ENCODE measurements at regions not wholly inside any gene's neighbourhood (a gene's known extent, or its start where the extent isn't known, plus 50 kb on each side); places are given as distances from the start of the nearest gene placed in this dataset.

GRCh38 chr2:2674831-2675230 is 343.8 kb upstream of the MYT1L start:
- Histone ChIP-seq H3K4me1 (ENCODE audit: control insufficient read depth, insufficient read depth, low read length) (no peaks in the 10 kb centered on the region; the same call in 1 of the 2 replicates), H3K27me3 (ENCODE audit: control insufficient read depth, insufficient read depth, low read length) (no peaks in the 10 kb centered on the region), H3K9me3 (ENCODE audit: control insufficient read depth, insufficient read depth, low read length) (no peaks in the 10 kb centered on the region), H3K36me3 (ENCODE audit: control insufficient read depth, insufficient read depth, low read length) (no peaks in the 10 kb centered on the region), H3K27ac (ENCODE audit: low read length) (no peak overlapping the region), H3K4me3 (ENCODE audit: low read length) (no peak overlapping the region)
- DNase-seq (ENCODE audit: low read depth, low spot score), result no peak
- no CpG with 5 or more reads among the region's 6 CpGs for WGBS (ENCODE audit: insufficient coverage, insufficient read length)

GRCh38 chr2:2673406-2673805 is 342.3 kb upstream of the MYT1L start:
- H3K27me3 ChIP-seq (ENCODE audit: control insufficient read depth, insufficient read depth, low read length), result no peaks in the 10 kb centered on the region
- no peaks in the 10 kb centered on the region; the same call in 1 of the 2 replicates for H3K4me1 ChIP-seq (ENCODE audit: control insufficient read depth, insufficient read depth, low read length)
- H3K36me3 ChIP-seq (ENCODE audit: control insufficient read depth, insufficient read depth, low read length), result no peaks in the 10 kb centered on the region
- no CpG with 5 or more reads among the region's 3 CpGs for WGBS (ENCODE audit: insufficient coverage, insufficient read length)
- H3K9me3 ChIP-seq (ENCODE audit: control insufficient read depth, insufficient read depth, low read length), result no peaks in the 10 kb centered on the region
- H3K27ac ChIP-seq (ENCODE audit: low read length), result no peak overlapping the region
- no peak overlapping the region for H3K4me3 ChIP-seq (ENCODE audit: low read length)
- DNase-seq (ENCODE audit: low read depth, low spot score), result no peak

- H3K27ac ChIP-seq (ENCODE audit: low read length), result no peak overlapping the region
- H3K4me3 ChIP-seq (ENCODE audit: low read length), result no peak overlapping the region
- no peaks in the 10 kb centered on the region for H3K9me3 ChIP-seq (ENCODE audit: control insufficient read depth, insufficient read depth, low read length)
- no peak for DNase-seq (ENCODE audit: low read depth, low spot score)
- H3K27me3 ChIP-seq (ENCODE audit: control insufficient read depth, insufficient read depth, low read length), result no peaks in the 10 kb centered on the region
- H3K4me1 ChIP-seq (ENCODE audit: control insufficient read depth, insufficient read depth, low read length), result no peaks in the 10 kb centered on the region; the same call in 1 of the 2 replicates
- H3K36me3 ChIP-seq (ENCODE audit: control insufficient read depth, insufficient read depth, low read length), result no peaks in the 10 kb centered on the region
- WGBS (ENCODE audit: insufficient coverage, insufficient read length), result no CpG with 5 or more reads among the region's 14 CpGs
Observed at GRCh38 chr2:2672249-2672648, 341.2 kb upstream of the MYT1L start.

GRCh38 chr2:2671826-2672225 is 340.8 kb upstream of the MYT1L start:
- no peaks in the 10 kb centered on the region; the same call in 1 of the 2 replicates for H3K4me1 ChIP-seq (ENCODE audit: control insufficient read depth, insufficient read depth, low read length)
- no peaks in the 10 kb centered on the region for H3K27me3 ChIP-seq (ENCODE audit: control insufficient read depth, insufficient read depth, low read length)
- no peaks in the 10 kb centered on the region for H3K36me3 ChIP-seq (ENCODE audit: control insufficient read depth, insufficient read depth, low read length)
- no peak overlapping the region for H3K4me3 ChIP-seq (ENCODE audit: low read length)
- H3K9me3 ChIP-seq (ENCODE audit: control insufficient read depth, insufficient read depth, low read length), result no peaks in the 10 kb centered on the region
- no CpG with 5 or more reads among the region's 6 CpGs for WGBS (ENCODE audit: insufficient coverage, insufficient read length)
- no peak overlapping the region for H3K27ac ChIP-seq (ENCODE audit: low read length)
- no peak for DNase-seq (ENCODE audit: low read depth, low spot score)

- Histone ChIP-seq H3K27ac (ENCODE audit: low read length) (no peak overlapping the region), H3K27me3 (ENCODE audit: control insufficient read depth, insufficient read depth, low read length) (no peaks in the 10 kb centered on the region), H3K4me1 (ENCODE audit: control insufficient read depth, insufficient read depth, low read length) (no peaks in the 10 kb centered on the region; the same call in 1 of the 2 replicates), H3K4me3 (ENCODE audit: low read length) (no peak overlapping the region), H3K9me3 (ENCODE audit: control insufficient read depth, insufficient read depth, low read length) (no peaks in the 10 kb centered on the region), H3K36me3 (ENCODE audit: control insufficient read depth, insufficient read depth, low read length) (no peaks in the 10 kb centered on the region)
- no peak for DNase-seq (ENCODE audit: low read depth, low spot score)
- no CpG with 5 or more reads among the region's 16 CpGs for WGBS (ENCODE audit: insufficient coverage, insufficient read length)
Observed at GRCh38 chr2:2669316-2669715, 338.2 kb upstream of the MYT1L start.

- Histone ChIP-seq H3K4me3 (ENCODE audit: low read length) (no peak overlapping the region), H3K4me1 (ENCODE audit: control insufficient read depth, insufficient read depth, low read length) (no peaks in the 10 kb centered on the region; the same call in 1 of the 2 replicates), H3K9me3 (ENCODE audit: control insufficient read depth, insufficient read depth, low read length) (no peaks in the 10 kb centered on the region), H3K27me3 (ENCODE audit: control insufficient read depth, insufficient read depth, low read length) (no peaks in the 10 kb centered on the region), H3K27ac (ENCODE audit: low read length) (no peak overlapping the region), H3K36me3 (ENCODE audit: control insufficient read depth, insufficient read depth, low read length) (no peaks in the 10 kb centered on the region)
- WGBS (ENCODE audit: insufficient coverage, insufficient read length), result no CpG with 5 or more reads among the region's 21 CpGs
- no peak for DNase-seq (ENCODE audit: low read depth, low spot score)
Observed at GRCh38 chr2:2668681-2669265, 337.7 kb upstream of the MYT1L start.

GRCh38 chr2:2667690-2668089 is 336.6 kb upstream of the MYT1L start:
- no peak overlapping the region for H3K4me3 ChIP-seq (ENCODE audit: low read length)
- no peaks in the 10 kb centered on the region for H3K36me3 ChIP-seq (ENCODE audit: control insufficient read depth, insufficient read depth, low read length)
- H3K4me1 ChIP-seq (ENCODE audit: control insufficient read depth, insufficient read depth, low read length), result no peaks in the 10 kb centered on the region; the same call in 1 of the 2 replicates
- WGBS (ENCODE audit: insufficient coverage, insufficient read length), result no CpG with 5 or more reads among the region's 4 CpGs
- H3K27me3 ChIP-seq (ENCODE audit: control insufficient read depth, insufficient read depth, low read length), result no peaks in the 10 kb centered on the region
- no peak for DNase-seq (ENCODE audit: low read depth, low spot score)
- no peak overlapping the region for H3K27ac ChIP-seq (ENCODE audit: low read length)
- no peaks in the 10 kb centered on the region for H3K9me3 ChIP-seq (ENCODE audit: control insufficient read depth, insufficient read depth, low read length)

- WGBS (ENCODE audit: insufficient coverage, insufficient read length), result no CpG with 5 or more reads among the region's 12 CpGs
- Histone ChIP-seq H3K27me3 (ENCODE audit: control insufficient read depth, insufficient read depth, low read length) (no peaks in the 10 kb centered on the region), H3K9me3 (ENCODE audit: control insufficient read depth, insufficient read depth, low read length) (no peaks in the 10 kb centered on the region), H3K4me1 (ENCODE audit: control insufficient read depth, insufficient read depth, low read length) (no peaks in the 10 kb centered on the region; the same call in 1 of the 2 replicates), H3K4me3 (ENCODE audit: low read length) (no peak overlapping the region), H3K27ac (ENCODE audit: low read length) (no peak overlapping the region), H3K36me3 (ENCODE audit: control insufficient read depth, insufficient read depth, low read length) (no peaks in the 10 kb centered on the region)
- no peak for DNase-seq (ENCODE audit: low read depth, low spot score)
Observed at GRCh38 chr2:2665834-2666133, 334.7 kb upstream of the MYT1L start.

- Histone ChIP-seq H3K9me3 (ENCODE audit: control insufficient read depth, insufficient read depth, low read length) (no peaks in the 10 kb centered on the region), H3K36me3 (ENCODE audit: control insufficient read depth, insufficient read depth, low read length) (no peaks in the 10 kb centered on the region), H3K27me3 (ENCODE audit: control insufficient read depth, insufficient read depth, low read length) (no peaks in the 10 kb centered on the region), H3K4me1 (ENCODE audit: control insufficient read depth, insufficient read depth, low read length) (no peaks in the 10 kb centered on the region; the same call in 1 of the 2 replicates), H3K4me3 (ENCODE audit: low read length) (no peak overlapping the region), H3K27ac (ENCODE audit: low read length) (no peak overlapping the region)
- no peak for DNase-seq (ENCODE audit: low read depth, low spot score)
- WGBS (ENCODE audit: insufficient coverage, insufficient read length), result no CpG with 5 or more reads among the region's 28 CpGs
Observed at GRCh38 chr2:2664989-2665833, 334.1 kb upstream of the MYT1L start.

GRCh38 chr2:2663401-2664036 is 332.4 kb upstream of the MYT1L start:
- WGBS (ENCODE audit: insufficient coverage, insufficient read length), result no CpG with 5 or more reads among the region's 23 CpGs
- Histone ChIP-seq H3K27ac (ENCODE audit: low read length) (no peak overlapping the region), H3K27me3 (ENCODE audit: control insufficient read depth, insufficient read depth, low read length) (no peaks in the 10 kb centered on the region), H3K4me1 (ENCODE audit: control insufficient read depth, insufficient read depth, low read length) (no peaks in the 10 kb centered on the region; the same call in 1 of the 2 replicates), H3K4me3 (ENCODE audit: low read length) (no peak overlapping the region), H3K9me3 (ENCODE audit: control insufficient read depth, insufficient read depth, low read length) (no peaks in the 10 kb centered on the region), H3K36me3 (ENCODE audit: control insufficient read depth, insufficient read depth, low read length) (no peaks in the 10 kb centered on the region)
- DNase-seq (ENCODE audit: low read depth, low spot score), result no peak

Data from iPS DF 6.9 (cell line).